DND-41 (cell line): ENCODE measurements at regions not wholly inside any gene's neighbourhood (a gene's known extent, or its start where the extent isn't known, plus 50 kb on each side); places are given as distances from the start of the nearest gene placed in this dataset.

Experiments used
- ATAC-seq: fragments of 200-7000 bp; cut with Tn5 transposase; 3 replicates; pipeline ENCODE4 v1.9.1; 2021; ENCODE audit warnings: low read depth; ENCODE audit not compliant: insufficient read depth
- DNase-seq: peaks from one replicate; pipeline ENCODE4 v3.0.0-alpha.2; 2020
- H2AFZ ChIP-seq: 2 replicates; pipeline ENCODE4 v1.6.0; 2012; ENCODE audit warnings: low read depth, low read length
- H3K27ac ChIP-seq: 2 replicates; pipeline ENCODE4 v1.5.1; 2012; ENCODE audit warnings: low read length, inconsistent platforms
- H3K27me3 ChIP-seq: fragments of 200-600 bp; sonication (generic); 2 replicates; pipeline ENCODE4 v1.6.0; 2012; ENCODE audit warnings: low read length, mild to moderate bottlenecking, inconsistent platforms; ENCODE audit not compliant: insufficient read depth, poor library complexity
- H3K36me3 ChIP-seq: 2 replicates; pipeline ENCODE4 v1.5.1; 2012; ENCODE audit warnings: low read length, inconsistent platforms; ENCODE audit not compliant: insufficient read depth
- H3K4me1 ChIP-seq: 2 replicates; pipeline ENCODE4 v1.5.1; 2012; ENCODE audit warnings: mild to moderate bottlenecking, low read length; ENCODE audit not compliant: insufficient read depth
- H3K4me2 ChIP-seq: 2 replicates; pipeline ENCODE4 v1.6.0; 2012; ENCODE audit warnings: mild to moderate bottlenecking, moderate library complexity, low read length, inconsistent platforms; ENCODE audit not compliant: insufficient read depth
- H3K4me3 ChIP-seq, 2 experiments: fragments of 200-600 bp in 1 of 2; shearing (Covaris generic) in 1 of 2; 2 replicates each; pipeline ENCODE4 v1.5.1; 2012 to 2016; ENCODE audit warnings: inconsistent platforms in 2 of 2, low read length in 2 of 2, mild to moderate bottlenecking in 2 of 2, low read depth in 1 of 2, moderate library complexity in 1 of 2
- H3K79me2 ChIP-seq: 2 replicates; pipeline ENCODE4 v1.6.0; 2012; ENCODE audit warnings: low read length, inconsistent platforms; ENCODE audit not compliant: insufficient read depth
- H3K9ac ChIP-seq: 2 replicates; pipeline ENCODE4 v1.6.0; 2012; ENCODE audit warnings: low read depth, mild to moderate bottlenecking, inconsistent platforms, low read length, moderate library complexity
- H3K9me3 ChIP-seq: 2 replicates; pipeline ENCODE4 v1.5.1; 2012; ENCODE audit warnings: low read length, moderate library complexity, mild to moderate bottlenecking, inconsistent platforms; ENCODE audit not compliant: insufficient read depth, severe bottlenecking
- H4K20me1 ChIP-seq: 2 replicates; pipeline ENCODE4 v1.6.0; 2012; ENCODE audit warnings: low read length; ENCODE audit not compliant: insufficient read depth
- CTCF ChIP-seq: IDR thresholded peaks from 2 replicates; pipeline ENCODE4 v1.5.1; 2012; ENCODE audit warnings: borderline replicate concordance, low read length, moderate library complexity, mild to moderate bottlenecking; ENCODE audit not compliant: poor library complexity, severe bottlenecking; ENCODE audit errors: extremely low read depth
- EZH2 ChIP-seq: IDR thresholded peaks from 3 replicates; pipeline ENCODE4 v1.6.1; 2012; ENCODE audit warnings: borderline replicate concordance, low read depth, mild to moderate bottlenecking, moderate library complexity, low read length, inconsistent platforms; ENCODE audit not compliant: severe bottlenecking

DNA sequence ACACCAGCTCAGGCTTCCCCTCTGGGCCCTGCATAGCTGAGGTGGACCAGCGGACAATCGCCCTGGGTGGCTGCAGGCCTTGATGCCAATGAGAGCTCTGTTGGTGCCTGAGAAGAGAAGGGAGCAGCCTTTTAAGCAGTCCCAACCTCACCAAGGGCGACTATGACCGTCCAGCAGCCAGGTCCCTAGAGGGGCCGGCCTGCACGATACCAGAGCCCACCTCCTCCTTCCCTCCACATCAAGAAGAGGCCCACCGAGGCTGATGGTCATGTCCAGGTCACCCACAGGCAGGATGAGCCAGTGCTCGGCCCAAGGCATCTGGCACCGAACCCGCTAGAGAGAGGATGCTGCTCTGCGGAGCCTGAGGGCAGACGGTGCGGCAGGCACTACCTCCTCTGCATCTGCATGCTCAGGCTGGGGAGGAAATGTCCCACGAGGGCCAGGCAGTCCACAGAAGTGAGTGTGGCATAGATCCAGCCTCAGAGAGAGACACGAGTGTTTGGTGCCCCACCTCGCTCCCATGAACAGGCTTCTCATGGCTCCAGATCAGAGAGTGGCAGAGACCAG lies 219.4 kb downstream of the TUBA3C start:
- TF ChIP-seq CTCF, result no peak
- TF ChIP-seq EZH2, result no peak
- Histone ChIP-seq H3K9me3 (peaks cover 38% of the 10 kb centered on the region), H3K9ac (no peak overlapping the region), H3K4me2 (no peak overlapping the region), H4K20me1 (no peaks in the 10 kb centered on the region), H3K27me3 (no peaks in the 10 kb centered on the region), H2AFZ (no peak overlapping the region), H3K27ac (no peak overlapping the region), H3K4me3 (no peak overlapping the region), H3K4me1 (no peaks in the 10 kb centered on the region), H3K36me3 (no peaks in the 10 kb centered on the region), H3K79me2 (no peaks in the 10 kb centered on the region)
- ATAC-seq (no peak), DNase-seq (no peak)

DNA sequence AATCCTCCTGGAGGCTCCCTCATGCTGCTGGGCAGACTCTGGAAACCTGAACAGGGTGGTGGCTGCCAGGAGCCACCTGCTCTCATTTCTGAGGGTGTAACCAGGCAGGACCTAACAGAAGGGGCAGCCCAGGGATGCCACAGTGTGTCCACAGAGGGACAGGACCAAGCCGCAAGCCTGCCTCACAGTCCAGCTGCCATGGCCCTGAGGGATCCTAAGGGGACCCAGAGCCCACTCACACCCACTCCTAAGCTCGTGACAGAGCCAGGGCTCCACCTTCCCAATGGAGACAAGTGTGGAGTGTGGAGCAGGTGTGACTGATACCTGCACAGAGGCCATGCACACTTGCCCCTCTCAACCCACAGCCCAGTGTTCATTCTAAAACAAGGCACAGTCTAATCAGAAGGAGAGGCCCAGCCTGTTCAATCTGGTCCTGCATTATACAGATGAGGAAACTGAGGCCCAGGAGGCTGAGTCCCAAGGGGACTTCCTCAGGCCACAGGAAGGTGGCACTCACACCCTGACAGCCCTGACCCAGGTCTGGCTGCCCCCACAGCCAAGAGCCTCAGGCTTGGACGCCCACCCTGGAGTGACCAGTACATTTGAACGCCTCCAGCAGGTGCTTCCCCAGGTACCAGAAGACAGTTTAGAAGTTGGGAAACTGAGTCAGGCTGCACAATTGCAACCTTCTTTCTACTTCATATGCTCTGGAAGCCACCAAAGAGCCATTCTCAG lies 220.1 kb downstream of the TUBA3C start:
- Histone ChIP-seq H3K4me2 (no peak overlapping the region), H3K36me3 (no peaks in the 10 kb centered on the region), H3K27me3 (no peaks in the 10 kb centered on the region), H4K20me1 (no peaks in the 10 kb centered on the region), H2AFZ (no peak overlapping the region), H3K4me1 (no peaks in the 10 kb centered on the region), H3K9ac (no peak overlapping the region), H3K79me2 (no peaks in the 10 kb centered on the region), H3K9me3 (peaks cover 45% of the 10 kb centered on the region), H3K27ac (no peak overlapping the region), H3K4me3 (no peak overlapping the region)
- ATAC-seq (no peak), DNase-seq (no peak)
- TF ChIP-seq CTCF, result no peak
- no peak for TF ChIP-seq EZH2

DNA sequence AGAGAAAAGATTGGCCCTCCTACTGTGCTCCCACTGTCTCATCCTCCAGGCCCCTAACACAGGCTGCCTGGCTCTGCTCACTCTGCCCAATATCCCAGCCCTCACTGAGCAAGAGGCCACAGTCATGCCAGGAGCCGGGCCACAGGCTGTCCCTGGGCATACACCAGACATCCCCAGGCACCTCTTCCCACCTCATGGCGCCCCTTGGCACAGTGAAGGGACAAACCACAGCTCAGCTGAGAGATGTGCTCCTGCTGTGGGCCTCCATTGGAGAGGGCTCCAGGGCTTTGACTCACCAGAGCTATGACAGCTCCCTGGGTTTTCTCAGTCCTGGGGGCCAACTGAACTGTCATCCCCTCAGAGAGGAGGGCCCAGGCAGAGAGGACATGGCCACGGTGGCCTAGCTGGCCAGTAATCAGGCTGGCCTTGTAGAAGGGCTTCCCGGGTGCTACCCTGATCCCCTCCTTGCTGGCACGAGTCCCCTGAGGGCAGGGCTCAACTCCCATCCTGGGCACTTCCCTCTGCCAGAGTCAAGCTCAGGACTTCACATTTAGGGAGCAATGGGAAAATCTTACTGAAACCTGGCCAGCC lies 220.9 kb downstream of the TUBA3C start:
- TF ChIP-seq CTCF, result no peak
- no peak for TF ChIP-seq EZH2
- ATAC-seq, result no peak
- Histone ChIP-seq H3K79me2 (no peaks in the 10 kb centered on the region), H2AFZ (no peak overlapping the region), H3K4me3 (no peak overlapping the region), H3K9ac (no peak overlapping the region), H4K20me1 (no peaks in the 10 kb centered on the region), H3K4me1 (no peaks in the 10 kb centered on the region), H3K36me3 (no peaks in the 10 kb centered on the region), H3K4me2 (no peak overlapping the region), H3K27ac (no peak overlapping the region), H3K27me3 (no peaks in the 10 kb centered on the region), H3K9me3 (peaks cover 50% of the 10 kb centered on the region)
- no peak for DNase-seq
